ENCODE measurements at regions not wholly inside any gene's neighbourhood (a gene's known extent, or its start where the extent isn't known, plus 50 kb on each side); places are given as distances from the start of the nearest gene placed in this dataset.

GRCh38 chr6:4191271-4191721 is 55.9 kb upstream of the ECI2 start:
- TF ChIP-seq CTCF (IDR thresholded peaks at IDR 0.05) (no peak), POLR2A (IDR thresholded peaks at IDR 0.05) (no peak), POLR2AphosphoS5 (IDR thresholded peaks at IDR 0.05) (no peak)

Measured in breast epithelium (tissue), 3 donors.